DOHH2 (cell line): ENCODE measurements at regions not wholly inside any gene's neighbourhood (a gene's known extent, or its start where the extent isn't known, plus 50 kb on each side); places are given as distances from the start of the nearest gene placed in this dataset.

ENCODE experiments used
- CTCF ChIP-seq: fragments of 200-600 bp; sonication (generic); IDR thresholded peaks from one replicate; pipeline ENCODE4 v1.5.1; 2014; ENCODE audit warnings: antibody characterized with exemption, mild to moderate bottlenecking, low read depth, low read length; ENCODE audit not compliant: poor library complexity, severe bottlenecking
- EZH2phosphoT487 ChIP-seq: fragments of 200-600 bp; sonication (generic); IDR thresholded peaks from 2 replicates; pipeline ENCODE4 v1.6.1; 2017; ENCODE audit warnings: borderline replicate concordance, mild to moderate bottlenecking, antibody characterized with exemption, low read length, moderate library complexity, mixed read lengths

- no peak for TF ChIP-seq CTCF
- TF ChIP-seq EZH2phosphoT487: no peak
Measured at GRCh38 chr1:55412060-55412459, 196.9 kb upstream of the USP24 start.
